AG08395 (cell line): ENCODE measurements at regions not wholly inside any gene's neighbourhood (a gene's known extent, or its start where the extent isn't known, plus 50 kb on each side); places are given as distances from the start of the nearest gene placed in this dataset.

ENCODE experiments used
- DNase-seq: peaks from one replicate; pipeline ENCODE4 v3.0.0; 2012; ENCODE audit warnings: mixed read lengths, low spot score

GRCh38 chr17:36864827-36865430, 72.3 kb upstream of the LHX1 start:
- DNase-seq: no peak

GRCh38 chr17:36867716-36868341, 69.4 kb upstream of the LHX1 start:
- DNase-seq: no peak

- DNase-seq: no peak
Observed at GRCh38 chr17:36868777-36869176, 68.5 kb upstream of the LHX1 start.

- DNase-seq: no peak
Observed at GRCh38 chr17:36869441-36869840, 67.8 kb upstream of the LHX1 start.

- no peak for DNase-seq
Observed at GRCh38 chr17:36869856-36870719, 67.2 kb upstream of the LHX1 start.

GRCh38 chr17:36870720-36870999, 66.6 kb upstream of the LHX1 start:
- no peak for DNase-seq

- DNase-seq: no peak
Observed at GRCh38 chr17:36875698-36876293, 61.5 kb upstream of the LHX1 start.

GRCh38 chr17:36876966-36877365, 60.3 kb upstream of the LHX1 start:
- DNase-seq: no peak

GRCh38 chr17:36877771-36878170, 59.5 kb upstream of the LHX1 start:
- DNase-seq: no peak

GRCh38 chr17:36878216-36878615, 59.1 kb upstream of the LHX1 start:
- no peak for DNase-seq

GRCh38 chr17:36879027-36879426, 58.2 kb upstream of the LHX1 start:
- no peak for DNase-seq

GRCh38 chr17:36879624-36880131, 57.6 kb upstream of the LHX1 start:
- DNase-seq: no peak

- DNase-seq: no peak
Observed at GRCh38 chr17:36880268-36880905, 56.9 kb upstream of the LHX1 start.

GRCh38 chr17:36881323-36881722, 56.0 kb upstream of the LHX1 start:
- no peak for DNase-seq

GRCh38 chr17:36884495-36885152, 52.7 kb upstream of the LHX1 start:
- no peak for DNase-seq

- DNase-seq: no peak
Observed at GRCh38 chr17:36885153-36885735, 52.0 kb upstream of the LHX1 start.

- DNase-seq: no peak
Observed at GRCh38 chr17:36885771-36886377, 51.4 kb upstream of the LHX1 start.
